ENCODE measurements at regions not wholly inside any gene's neighbourhood (a gene's known extent, or its start where the extent isn't known, plus 50 kb on each side); places are given as distances from the start of the nearest gene placed in this dataset.
"Not testable (repeated sequence)": the region's sequence is repeated elsewhere in the genome, so short reads cannot be mapped to it uniquely, and the experiment has no call there.

- Mint-ChIP-seq H3K9me3 (ENCODE audit: low read depth, unreplicated experiment) (no peaks in the 10 kb centered on the region), H3K27me3 (ENCODE audit: unreplicated experiment) (no peaks in the 10 kb centered on the region), H3K4me1 (ENCODE audit: low read depth, unreplicated experiment) (peaks cover 20% of the 10 kb centered on the region), H3K27ac (ENCODE audit: unreplicated experiment) (no peak overlapping the region), H3K36me3 (ENCODE audit: insufficient read depth, unreplicated experiment) (no peaks in the 10 kb centered on the region), H3K4me3 (ENCODE audit: low read depth, unreplicated experiment) (no peak overlapping the region)
- no TSS peak for BruUV-seq (replicated peaks)
- DNase-seq = no peak
- intact Hi-C loops (cut with micrococcal nuclease; ENCODE audit: unreplicated experiment) = no loop called here
- TF ChIP-seq CTCF (IDR thresholded peaks at IDR 0.05; ENCODE audit: unreplicated experiment) = no peak
- CTCF ChIA-PET = no interaction called here
Measured at GRCh38 chr2:56816666-56817065, 632.9 kb downstream of the CCDC85A start.

- BruUV-seq (replicated peaks) = no TSS peak
- no peaks in the 10 kb centered on the region for H3K27me3 Mint-ChIP-seq (ENCODE audit: unreplicated experiment)
Measured at GRCh38 chr2:56831780-56832179, 648.0 kb downstream of the CCDC85A start.

GRCh38 chr2:56834686-56835085 is 650.9 kb downstream of the CCDC85A start:
- no TSS peak for BruUV-seq (replicated peaks)
- intact Hi-C loops (cut with micrococcal nuclease; ENCODE audit: unreplicated experiment) = no loop called here
- Mint-ChIP-seq H3K36me3 (ENCODE audit: insufficient read depth, unreplicated experiment) (no peaks in the 10 kb centered on the region), H3K4me1 (ENCODE audit: low read depth, unreplicated experiment) (no peaks in the 10 kb centered on the region), H3K9me3 (ENCODE audit: low read depth, unreplicated experiment) (peaks cover 3% of the 10 kb centered on the region), H3K27me3 (ENCODE audit: unreplicated experiment) (no peaks in the 10 kb centered on the region), H3K27ac (ENCODE audit: unreplicated experiment) (no peak overlapping the region), H3K4me3 (ENCODE audit: low read depth, unreplicated experiment) (no peak overlapping the region)
- DNase-seq = no peak
- TF ChIP-seq CTCF (IDR thresholded peaks at IDR 0.05; ENCODE audit: unreplicated experiment) = no peak
- CTCF ChIA-PET = no interaction called here

More at GRCh38 chr2:56831780-56832179, 648.0 kb downstream of the CCDC85A start:
- TF ChIP-seq CTCF (IDR thresholded peaks at IDR 0.05; ENCODE audit: unreplicated experiment) = no peak
- Mint-ChIP-seq H3K9me3 (ENCODE audit: low read depth, unreplicated experiment) (no peaks in the 10 kb centered on the region), H3K27ac (ENCODE audit: unreplicated experiment) (no peak overlapping the region), H3K36me3 (ENCODE audit: insufficient read depth, unreplicated experiment) (no peaks in the 10 kb centered on the region), H3K4me1 (ENCODE audit: low read depth, unreplicated experiment) (no peaks in the 10 kb centered on the region), H3K4me3 (ENCODE audit: low read depth, unreplicated experiment) (no peak overlapping the region)
- DNase-seq = no peak
- intact Hi-C loops (cut with micrococcal nuclease; ENCODE audit: unreplicated experiment) = no loop called here
- CTCF ChIA-PET = no interaction called here

GRCh38 chr2:56840009-56840408 is 656.2 kb downstream of the CCDC85A start:
- H3K4me1 Mint-ChIP-seq (ENCODE audit: low read depth, unreplicated experiment); H3K27me3 Mint-ChIP-seq (ENCODE audit: unreplicated experiment); H3K4me3 Mint-ChIP-seq (ENCODE audit: low read depth, unreplicated experiment); H3K36me3 Mint-ChIP-seq (ENCODE audit: insufficient read depth, unreplicated experiment); DNase-seq; H3K27ac Mint-ChIP-seq (ENCODE audit: unreplicated experiment); H3K9me3 Mint-ChIP-seq (ENCODE audit: low read depth, unreplicated experiment); intact Hi-C loops (cut with micrococcal nuclease; ENCODE audit: unreplicated experiment); CTCF ChIA-PET; BruUV-seq (replicated peaks): not testable (repeated sequence)

- CTCF ChIA-PET = interaction anchor here (1.0 kb wide), 1 partner anchor 8 kb away, joined by 3 read pairs; no protein-coding TSS in a partner anchor
Measured at GRCh38 chr2:56860991-56861390, 677.2 kb downstream of the CCDC85A start.

More at GRCh38 chr2:56860991-56861390, 677.2 kb downstream of the CCDC85A start:
- H3K36me3 Mint-ChIP-seq (ENCODE audit: insufficient read depth, unreplicated experiment) = no peaks in the 10 kb centered on the region
- no peak overlapping the region for H3K4me3 Mint-ChIP-seq (ENCODE audit: low read depth, unreplicated experiment)
- no peak for TF ChIP-seq CTCF (IDR thresholded peaks at IDR 0.05; ENCODE audit: unreplicated experiment)
- BruUV-seq (replicated peaks) = no TSS peak
- H3K27ac Mint-ChIP-seq (ENCODE audit: unreplicated experiment) = no peak overlapping the region
- no peaks in the 10 kb centered on the region for H3K27me3 Mint-ChIP-seq (ENCODE audit: unreplicated experiment)
- peaks cover 6% of the 10 kb centered on the region for H3K9me3 Mint-ChIP-seq (ENCODE audit: low read depth, unreplicated experiment)
- DNase-seq = no peak
- H3K4me1 Mint-ChIP-seq (ENCODE audit: low read depth, unreplicated experiment) = no peaks in the 10 kb centered on the region
- intact Hi-C loops (cut with micrococcal nuclease; ENCODE audit: unreplicated experiment) = no loop called here

All from Calu3 (cell line).